GM19468 (cell line): ENCODE measurements at regions not wholly inside any gene's neighbourhood (a gene's known extent, or its start where the extent isn't known, plus 50 kb on each side); places are given as distances from the start of the nearest gene placed in this dataset.
"Not testable (repeated sequence)": the region's sequence is repeated elsewhere in the genome, so short reads cannot be mapped to it uniquely, and the experiment has no call there.

ENCODE experiments used
- ATAC-seq: cut with Tn5 transposase; IDR thresholded peaks from one replicate; pipeline ENCODE4 v1.9.1; 2021; ENCODE audit warnings: mild to moderate bottlenecking, moderate library complexity, moderate number of reproducible peaks; ENCODE audit not compliant: unreplicated experiment; ENCODE audit errors: extremely low read depth

DNA sequence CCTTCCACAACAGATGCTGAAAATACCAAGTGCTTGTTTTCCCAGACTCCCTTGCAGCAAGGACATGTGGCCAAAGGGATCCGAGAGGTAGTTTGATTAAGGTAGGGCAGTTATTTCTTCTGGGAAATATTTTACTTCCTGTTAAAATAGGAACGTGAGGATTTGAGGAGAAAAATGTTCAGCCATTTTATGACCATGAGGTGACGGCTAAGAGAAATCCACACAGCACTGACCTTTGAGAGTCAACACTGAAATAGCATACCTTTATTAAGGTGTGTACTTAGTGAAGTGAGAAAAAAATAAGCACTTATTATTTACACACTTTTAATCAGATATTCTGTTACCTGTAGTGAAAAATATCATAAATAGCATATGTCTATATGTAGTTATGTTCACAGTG lies 133.9 kb downstream of the PPP1R3A start:
- ATAC-seq = no peak

GRCh38 chr7:113784316-113784715 lies 134.5 kb downstream of the PPP1R3A start:
- no peak for ATAC-seq

DNA sequence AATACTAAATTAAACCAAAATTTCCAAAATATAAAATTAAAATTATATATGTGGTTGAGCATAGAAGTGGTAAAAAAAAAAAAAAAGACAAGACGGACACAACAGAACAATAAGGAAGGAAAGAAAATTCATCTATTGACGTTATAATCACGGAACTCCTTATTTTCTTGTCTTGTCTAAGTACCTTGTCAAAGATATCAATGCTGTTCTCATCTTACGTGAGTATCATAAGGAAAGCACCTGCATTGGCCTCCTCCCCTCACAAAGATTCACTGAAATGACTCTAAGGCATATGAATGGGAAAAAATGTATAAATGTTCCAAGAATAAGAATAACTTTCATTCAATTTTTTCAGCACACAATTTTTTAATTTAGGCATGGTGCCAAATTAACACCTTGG lies 135.4 kb downstream of the PPP1R3A start:
- ATAC-seq = no peak

DNA sequence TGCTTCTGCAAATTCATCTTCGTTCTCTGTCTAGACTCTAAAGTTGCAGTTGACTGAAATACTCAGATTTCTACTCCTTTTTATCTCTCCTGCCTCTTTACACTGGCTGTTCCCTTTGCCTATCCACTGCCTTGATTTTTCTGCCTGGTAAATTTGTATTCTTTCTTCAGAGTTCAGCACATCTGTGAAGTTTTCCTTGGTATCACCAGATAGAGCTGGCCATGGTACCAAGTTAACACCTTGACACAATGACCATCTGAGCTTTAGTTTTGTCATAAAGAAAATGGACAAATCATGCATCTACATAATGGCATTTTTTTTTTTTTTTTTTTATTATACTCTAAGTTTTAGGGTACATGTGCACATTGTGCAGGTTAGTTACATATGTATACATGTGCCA lies 143.0 kb downstream of the PPP1R3A start:
- ATAC-seq = no peak

DNA sequence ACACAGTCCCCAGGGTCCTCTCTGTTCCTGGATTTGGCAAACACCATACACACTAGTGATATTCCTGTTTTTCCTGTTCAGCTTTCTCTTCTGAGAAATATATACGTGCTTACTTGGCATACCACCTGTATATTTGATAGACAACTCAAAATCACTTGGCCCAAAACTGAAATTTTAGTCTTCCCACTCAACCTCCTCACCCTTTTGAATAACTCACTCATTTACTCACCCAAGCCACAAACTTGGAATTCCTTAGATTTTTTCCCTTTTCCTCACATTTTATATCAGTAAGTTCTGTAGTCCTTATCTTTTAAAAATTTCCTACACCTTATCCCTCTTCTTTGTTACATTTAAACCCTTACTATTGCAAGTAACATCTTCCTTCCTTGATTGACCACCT lies 143.4 kb downstream of the PPP1R3A start:
- ATAC-seq = no peak

- ATAC-seq = peak; percentile 69
Measured at GRCh38 chr7:113774182-113774807, 144.5 kb downstream of the PPP1R3A start.

DNA sequence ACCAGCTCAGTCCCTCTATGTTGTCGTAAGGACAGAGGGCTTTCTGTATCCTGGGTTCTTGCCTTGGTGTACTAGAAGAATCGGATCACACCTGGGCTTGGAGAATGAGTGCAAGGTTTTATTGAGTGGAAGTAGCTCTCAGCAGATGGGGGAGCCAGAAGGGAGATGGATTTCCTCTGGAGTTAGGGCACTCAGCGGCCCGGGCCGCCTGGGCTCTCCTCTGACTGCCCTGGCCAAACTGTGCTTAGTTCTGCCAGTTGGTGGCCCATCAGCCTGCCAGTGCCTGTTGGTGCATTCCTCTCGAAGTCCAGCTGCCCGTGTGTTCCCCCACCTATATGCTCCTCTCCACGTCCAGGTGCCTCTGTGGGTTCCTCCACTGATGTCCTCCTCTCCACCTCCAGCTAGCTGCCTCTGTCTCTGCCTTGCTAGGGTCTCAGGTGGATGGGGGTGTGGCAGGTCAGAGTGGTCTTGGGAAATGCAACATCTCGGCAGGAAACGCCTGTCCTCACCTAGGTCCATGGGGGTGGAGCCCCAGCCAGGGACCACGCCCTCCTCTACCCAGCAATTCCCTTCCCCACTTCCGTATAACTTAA lies 148.6 kb downstream of the PPP1R3A start:
- ATAC-seq = no peak

DNA sequence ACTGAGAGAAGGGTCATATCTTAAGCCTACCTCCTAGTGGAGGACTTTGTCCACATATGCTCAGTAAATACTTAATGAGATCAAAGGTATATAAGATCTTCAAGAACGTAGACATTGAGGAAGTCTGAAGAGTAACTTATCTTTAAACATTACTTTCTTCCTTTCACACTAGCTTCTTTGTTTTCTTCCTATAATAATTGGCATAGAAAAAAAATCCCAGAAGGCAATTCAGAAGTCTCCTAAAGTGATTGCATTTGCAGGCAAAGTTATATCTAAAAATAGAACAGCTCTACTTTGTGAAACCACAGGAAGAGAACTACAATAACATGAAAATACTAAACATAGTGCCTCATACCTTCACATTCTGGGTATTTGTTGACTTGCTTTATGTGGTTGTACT lies 150.4 kb downstream of the PPP1R3A start:
- no peak for ATAC-seq

DNA sequence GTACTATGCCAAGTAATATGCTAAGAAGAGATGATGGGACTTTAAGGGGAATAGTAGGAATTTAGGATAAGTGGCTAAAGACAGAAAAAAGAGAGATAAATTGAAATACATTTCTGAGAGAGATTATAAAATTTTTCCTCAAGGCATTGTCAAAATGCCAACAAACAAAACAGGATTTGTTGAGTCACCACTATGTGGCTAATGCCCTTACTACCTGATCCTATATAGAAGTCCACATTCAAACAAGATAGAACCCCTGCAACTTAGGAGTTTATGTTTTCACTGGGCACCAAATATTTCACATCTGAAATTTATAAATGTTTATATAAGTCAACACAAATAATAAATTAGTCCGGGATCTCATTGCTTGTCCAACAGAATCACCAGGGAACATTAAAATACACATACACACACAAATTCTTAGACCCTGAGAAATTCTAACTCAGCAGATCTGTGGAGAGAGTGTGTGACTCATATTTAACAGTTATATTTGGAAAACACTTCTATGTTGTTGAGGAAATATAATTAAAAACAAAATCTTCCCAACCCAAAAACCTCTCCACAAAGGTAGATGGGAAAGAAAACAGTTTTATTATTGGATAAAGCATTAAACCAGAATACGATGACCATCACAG lies 154.3 kb downstream of the PPP1R3A start:
- ATAC-seq = no peak

DNA sequence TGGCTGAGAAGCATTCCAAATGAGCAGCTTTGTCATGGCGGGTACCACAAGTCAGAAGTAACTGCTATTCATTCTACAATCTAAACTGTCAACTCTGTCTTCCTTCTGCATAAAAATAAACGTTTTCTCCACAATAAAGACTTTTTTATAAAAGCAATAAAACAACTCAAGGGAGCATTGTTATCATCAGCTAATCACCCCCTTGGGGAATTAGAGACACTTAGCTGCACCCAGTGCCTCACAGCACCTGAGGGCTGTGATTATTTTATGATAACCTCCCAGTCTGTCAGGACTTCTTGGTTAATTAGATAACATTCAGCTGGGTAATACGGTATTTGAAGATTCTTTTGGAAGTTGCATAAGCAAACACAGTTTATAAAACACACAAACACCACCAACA lies 155.6 kb downstream of the PPP1R3A start:
- ATAC-seq = no peak

- no peak for ATAC-seq
Measured at GRCh38 chr7:113756250-113756649, 162.6 kb downstream of the PPP1R3A start.

- ATAC-seq = no peak
Measured at GRCh38 chr7:113752689-113753088, 166.1 kb downstream of the PPP1R3A start.

- no peak for ATAC-seq
Measured at GRCh38 chr7:113752289-113752688, 166.5 kb downstream of the PPP1R3A start.

- ATAC-seq = no peak
Measured at GRCh38 chr7:113751547-113751946, 167.3 kb downstream of the PPP1R3A start.

DNA sequence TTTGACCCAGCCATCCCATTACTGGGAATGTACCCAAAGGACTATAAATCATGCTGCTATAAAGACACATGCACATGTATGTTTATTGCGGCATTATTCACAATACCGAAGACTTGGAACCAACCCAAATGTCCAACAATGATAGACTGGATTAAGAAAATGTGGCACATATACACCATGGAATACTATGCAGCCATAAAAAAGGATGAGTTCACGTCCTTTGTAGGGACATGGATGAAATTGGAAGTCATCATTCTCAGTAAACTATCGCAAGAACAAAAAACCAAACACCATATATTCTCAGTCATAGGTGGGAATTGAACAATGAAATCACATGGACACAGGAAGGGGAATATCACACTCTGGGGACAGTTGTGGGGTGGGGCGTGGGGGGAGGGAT lies 170.4 kb downstream of the PPP1R3A start:
- not testable (repeated sequence) for ATAC-seq

DNA sequence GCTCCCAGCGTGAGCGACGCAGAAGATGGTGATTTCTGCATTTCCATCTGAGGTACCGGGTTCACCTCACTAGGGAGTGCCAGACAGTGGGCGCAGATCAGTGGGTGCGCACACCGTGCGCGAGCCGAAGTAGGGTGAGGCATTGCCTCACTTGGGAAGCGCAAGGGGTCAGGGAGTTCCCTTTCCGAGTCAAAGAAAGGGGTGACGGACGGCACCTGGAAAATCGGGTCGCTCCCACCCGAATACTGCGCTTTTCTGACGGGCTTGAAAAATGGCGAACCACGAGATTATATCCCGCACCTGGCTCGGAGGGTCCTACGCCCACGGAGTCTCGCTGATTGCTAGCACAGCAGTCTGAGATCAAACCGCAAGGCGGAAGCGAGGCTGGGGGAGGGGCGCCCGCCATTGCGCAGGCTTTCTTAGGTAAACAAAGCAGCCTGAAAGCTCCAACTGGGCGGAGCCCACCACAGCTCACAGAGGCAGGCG lies 175.8 kb downstream of the PPP1R3A start:
- not testable (repeated sequence) for ATAC-seq

- ATAC-seq = no peak
Measured at GRCh38 chr7:113742377-113742776, 176.4 kb downstream of the PPP1R3A start.

- ATAC-seq = no peak
Measured at GRCh38 chr7:113731571-113731970, 187.2 kb downstream of the PPP1R3A start.

DNA sequence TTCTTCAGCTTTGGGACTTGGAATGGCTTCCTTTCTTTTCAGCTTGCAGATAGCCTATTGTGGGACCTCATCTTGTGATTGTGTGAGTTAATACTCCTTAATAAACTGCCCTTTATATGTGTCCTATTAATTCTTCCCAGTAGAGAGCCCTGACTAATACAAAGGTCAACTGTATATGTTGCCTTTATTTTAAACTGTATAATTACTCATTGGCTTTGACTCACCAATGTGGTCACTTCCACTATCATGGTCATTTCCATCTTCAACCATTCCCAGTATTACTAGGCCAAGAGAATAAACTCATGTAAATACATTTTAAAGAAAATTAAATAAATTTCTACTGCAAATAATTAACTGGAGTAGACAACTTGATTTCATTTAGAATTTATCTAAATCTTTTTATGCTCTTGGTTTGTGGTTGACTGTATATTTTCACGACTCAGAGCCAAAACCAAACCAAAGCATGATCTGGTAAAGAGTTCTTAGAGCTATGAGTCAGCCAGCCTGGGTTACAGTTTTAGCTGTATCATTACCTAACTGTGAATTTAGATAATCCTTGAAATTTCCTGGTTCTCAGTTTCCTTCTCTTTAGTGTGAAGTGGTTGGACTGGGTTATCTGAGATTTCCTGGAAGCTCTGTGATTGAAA lies 188.4 kb downstream of the PPP1R3A start:
- no peak for ATAC-seq

DNA sequence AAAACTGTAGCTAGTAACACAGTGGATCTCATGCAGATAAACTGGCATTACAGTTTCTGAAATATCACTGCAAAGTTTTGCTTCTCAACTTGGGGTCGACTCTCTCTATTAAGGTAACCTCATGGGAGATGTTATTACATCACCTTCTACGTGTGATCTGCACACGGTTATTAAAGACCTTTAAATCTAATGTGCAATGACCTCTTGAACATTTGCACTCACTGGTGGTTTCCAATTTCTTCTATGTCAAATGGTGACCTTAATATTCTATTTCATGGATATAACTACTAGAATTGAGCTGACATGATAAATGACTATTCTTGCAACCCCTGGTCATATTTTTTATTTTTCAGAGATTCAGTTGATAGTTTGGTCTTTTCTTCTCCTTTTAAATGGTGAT lies 191.3 kb downstream of the PPP1R3A start:
- no peak for ATAC-seq

GRCh38 chr7:113722006-113722405 lies 196.8 kb downstream of the PPP1R3A start:
- no peak for ATAC-seq
